ENCODE measurements at regions not wholly inside any gene's neighbourhood (a gene's known extent, or its start where the extent isn't known, plus 50 kb on each side); places are given as distances from the start of the nearest gene placed in this dataset.

DNA sequence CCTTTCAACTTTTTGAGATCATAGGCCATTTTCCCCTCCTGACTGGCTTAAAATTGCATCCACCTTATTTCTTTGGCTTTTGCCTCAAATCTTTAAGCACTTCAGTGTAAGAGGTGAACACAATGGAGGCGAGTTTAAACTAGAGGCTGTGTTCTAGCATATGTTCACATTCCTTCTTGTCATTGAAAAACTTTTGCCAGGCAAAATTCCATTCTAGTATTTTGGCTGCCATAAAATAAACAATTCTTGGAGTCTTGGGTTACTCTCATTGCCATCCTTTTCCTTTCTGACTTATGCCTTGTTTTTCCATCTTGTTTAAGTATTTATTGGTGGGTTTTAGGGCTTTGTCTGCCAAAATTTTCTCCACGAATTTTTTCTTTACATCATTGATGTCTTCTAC is 137.3 kb upstream of the ANXA10 start:
- no peak for TF ChIP-seq CTCF (IDR thresholded peaks at IDR 0.05; ENCODE audit: borderline replicate concordance, extremely low read depth, insufficient read depth)
- no peak overlapping the region for H3K27ac ChIP-seq (ENCODE audit: low read depth in 2 of 2, low read length in 2 of 2)
- no peaks in the 10 kb centered on the region for H3K27me3 ChIP-seq (ENCODE audit: control insufficient read depth, insufficient read depth, low read length)
- no peak overlapping the region for H3K4me3 ChIP-seq (ENCODE audit: low read length in 3 of 3)
- DNase-seq (no peak), FAIRE-seq (no peak)
- H3K36me3 ChIP-seq (ENCODE audit: control insufficient read depth in 2 of 3, insufficient read depth in 3 of 3, low read length in 3 of 3): no peaks in the 10 kb centered on the region
- no peaks in the 10 kb centered on the region for H3K4me1 ChIP-seq (ENCODE audit: control insufficient read depth in 2 of 3, insufficient read depth in 2 of 3, low read depth in 1 of 3, low read length in 3 of 3)
- no peak overlapping the region for H3K9ac ChIP-seq (ENCODE audit: low read length in 3 of 3)
- intact Hi-C loops (cut with DNase I): no loop called here
- peaks cover 0 to 5% (median 0%) of the 10 kb centered on the region in 3 donors for H3K9me3 ChIP-seq (ENCODE audit: control insufficient read depth in 2 of 3, insufficient read depth in 1 of 3, low read length in 3 of 3)

DNA sequence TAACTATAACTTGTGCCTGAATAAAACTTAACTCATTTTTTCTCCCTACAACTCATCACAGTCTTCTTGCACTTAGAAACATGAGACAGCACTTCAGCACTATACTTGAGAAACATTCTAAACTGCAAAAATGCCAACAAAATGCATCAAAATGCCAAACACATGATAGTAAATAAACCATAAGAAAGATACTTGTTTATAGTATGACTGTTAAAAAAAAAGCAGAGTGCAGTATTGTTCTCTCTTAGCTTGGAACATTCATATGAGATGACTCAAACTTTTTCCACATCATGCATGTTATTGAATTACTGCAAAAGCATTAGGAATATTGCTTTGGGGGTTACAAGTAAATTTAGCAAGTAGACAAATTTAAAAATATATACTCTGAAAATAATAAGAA is 135.7 kb upstream of the ANXA10 start:
- Histone ChIP-seq H3K4me1 (ENCODE audit: control insufficient read depth in 2 of 3, insufficient read depth in 2 of 3, low read depth in 1 of 3, low read length in 3 of 3) (no peaks in the 10 kb centered on the region), H3K9me3 (ENCODE audit: control insufficient read depth in 2 of 3, insufficient read depth in 1 of 3, low read length in 3 of 3) (peaks cover 0 to 5% (median 0%) of the 10 kb centered on the region in 3 donors), H3K27me3 (ENCODE audit: control insufficient read depth, insufficient read depth, low read length) (no peaks in the 10 kb centered on the region), H3K27ac (ENCODE audit: low read depth in 2 of 2, low read length in 2 of 2) (no peak overlapping the region), H3K9ac (ENCODE audit: low read length in 3 of 3) (no peak overlapping the region), H3K36me3 (ENCODE audit: control insufficient read depth in 2 of 3, insufficient read depth in 3 of 3, low read length in 3 of 3) (no peaks in the 10 kb centered on the region), H3K4me3 (ENCODE audit: low read length in 3 of 3) (no peak overlapping the region)
- intact Hi-C loops (cut with DNase I): no loop called here
- no peak for DNase-seq
- no peak for TF ChIP-seq CTCF (IDR thresholded peaks at IDR 0.05; ENCODE audit: borderline replicate concordance, extremely low read depth, insufficient read depth)
- no peak for FAIRE-seq

DNA sequence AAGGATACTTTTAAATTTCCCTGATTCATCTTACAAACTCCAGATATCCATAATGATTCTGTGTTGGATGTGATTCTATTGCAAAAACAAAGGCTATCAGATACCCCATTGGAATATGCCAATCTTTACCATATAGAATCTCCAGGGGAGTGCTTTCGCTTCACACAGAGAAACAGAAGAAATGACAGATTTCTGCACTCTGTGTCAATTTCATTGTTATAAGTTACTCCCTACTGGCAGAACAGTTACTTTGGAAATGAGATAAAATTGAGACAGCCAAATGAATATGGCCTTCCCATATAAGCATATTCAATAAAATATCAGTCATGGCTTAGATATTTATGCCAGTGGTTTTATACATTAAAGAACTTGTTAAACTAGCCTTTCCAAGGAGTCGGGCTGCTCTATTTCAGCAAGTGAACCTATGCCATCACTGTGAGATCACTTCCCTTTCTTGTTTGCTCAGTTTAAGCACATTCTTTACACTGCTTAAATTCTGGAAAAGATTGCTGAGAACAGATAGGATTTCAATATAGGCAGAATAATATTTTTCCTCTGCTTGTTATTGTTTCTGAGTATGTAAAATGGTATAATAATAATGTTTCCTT is 127.5 kb upstream of the ANXA10 start:
- Histone ChIP-seq H3K36me3 (ENCODE audit: control insufficient read depth in 2 of 3, insufficient read depth in 3 of 3, low read length in 3 of 3) (no peaks in the 10 kb centered on the region), H3K4me1 (ENCODE audit: control insufficient read depth in 2 of 3, insufficient read depth in 2 of 3, low read depth in 1 of 3, low read length in 3 of 3) (no peaks in the 10 kb centered on the region), H3K27me3 (ENCODE audit: control insufficient read depth, insufficient read depth, low read length) (no peaks in the 10 kb centered on the region), H3K9ac (ENCODE audit: low read length in 3 of 3) (no peak overlapping the region), H3K9me3 (ENCODE audit: control insufficient read depth in 2 of 3, insufficient read depth in 1 of 3, low read length in 3 of 3) (no peaks in the 10 kb centered on the region), H3K27ac (ENCODE audit: low read depth in 2 of 2, low read length in 2 of 2) (no peak overlapping the region), H3K4me3 (ENCODE audit: low read length in 3 of 3) (no peak overlapping the region)
- no peak for TF ChIP-seq CTCF (IDR thresholded peaks at IDR 0.05; ENCODE audit: borderline replicate concordance, extremely low read depth, insufficient read depth)
- intact Hi-C loops (cut with DNase I): no loop called here
- FAIRE-seq (no peak), DNase-seq (no peak)

- DNase-seq (no peak), FAIRE-seq (no peak)
- Histone ChIP-seq H3K27ac (ENCODE audit: low read depth in 2 of 2, low read length in 2 of 2) (no peak overlapping the region), H3K27me3 (ENCODE audit: control insufficient read depth, insufficient read depth, low read length) (no peaks in the 10 kb centered on the region), H3K9ac (ENCODE audit: low read length in 3 of 3) (no peak overlapping the region), H3K4me1 (ENCODE audit: control insufficient read depth in 2 of 3, insufficient read depth in 2 of 3, low read depth in 1 of 3, low read length in 3 of 3) (no peaks in the 10 kb centered on the region), H3K9me3 (ENCODE audit: control insufficient read depth in 2 of 3, insufficient read depth in 1 of 3, low read length in 3 of 3) (no peaks in the 10 kb centered on the region), H3K4me3 (ENCODE audit: low read length in 3 of 3) (no peak overlapping the region), H3K36me3 (ENCODE audit: control insufficient read depth in 2 of 3, insufficient read depth in 3 of 3, low read length in 3 of 3) (no peaks in the 10 kb centered on the region)
- intact Hi-C loops (cut with DNase I): no loop called here
- no peak for TF ChIP-seq CTCF (IDR thresholded peaks at IDR 0.05; ENCODE audit: borderline replicate concordance, extremely low read depth, insufficient read depth)
Measured at GRCh38 chr4:167966143-167966542, 126.2 kb upstream of the ANXA10 start.

Data from kidney (tissue), 13 donors.